IPS DF 6.9 (cell line): ENCODE measurements at regions not wholly inside any gene's neighbourhood (a gene's known extent, or its start where the extent isn't known, plus 50 kb on each side); places are given as distances from the start of the nearest gene placed in this dataset.

Experiments
- DNase-seq: peaks from one replicate; pipeline ENCODE4 v3.0.0-alpha.2; 2013; ENCODE audit warnings: low read depth, low spot score
- H3K27ac ChIP-seq: one replicate; pipeline ENCODE4 v1.5.1; 2013; ENCODE audit warnings: low read length, control low read depth
- H3K27me3 ChIP-seq: 2 replicates; pipeline ENCODE4 v1.6.1; 2013; ENCODE audit warnings: mild to moderate bottlenecking, low read length; ENCODE audit not compliant: control insufficient read depth, insufficient read depth
- H3K36me3 ChIP-seq: 2 replicates; pipeline ENCODE4 v1.6.1; 2013; ENCODE audit warnings: low read length; ENCODE audit not compliant: control insufficient read depth, insufficient read depth
- H3K4me1 ChIP-seq: 2 replicates; pipeline ENCODE4 v1.6.1; 2013; ENCODE audit warnings: low read length; ENCODE audit not compliant: control insufficient read depth, insufficient read depth
- H3K4me3 ChIP-seq: 2 replicates; pipeline ENCODE4 v1.5.1; 2013; ENCODE audit warnings: mild to moderate bottlenecking, low read length
- H3K9me3 ChIP-seq: 2 replicates; pipeline ENCODE4 v1.6.1; 2013; ENCODE audit warnings: low read length, inconsistent platforms; ENCODE audit not compliant: control insufficient read depth, insufficient read depth
- WGBS: extraction: QIAGEN DNeasy Blood & Tissue Kit; methylation state at CpG from one replicate; pipeline ENCODE4 v1.1.7; 2013; ENCODE audit warnings: mixed read lengths, missing lambda C conversion rate; ENCODE audit not compliant: insufficient read length, insufficient coverage; 5-methylcytosine and 5-hydroxymethylcytosine counted together

GRCh38 chr3:146813496-146813895, 208.3 kb upstream of the PLSCR5 start:
- WGBS, result no CpG with 5 or more reads among the region's 1 CpG
- Histone ChIP-seq H3K27ac (no peak overlapping the region), H3K27me3 (no peaks in the 10 kb centered on the region), H3K4me3 (no peak overlapping the region), H3K9me3 (no peaks in the 10 kb centered on the region), H3K4me1 (no peaks in the 10 kb centered on the region), H3K36me3 (no peaks in the 10 kb centered on the region)
- DNase-seq, result no peak

- no CpG with 5 or more reads among the region's 2 CpGs for WGBS
- DNase-seq, result no peak
- Histone ChIP-seq H3K36me3 (no peaks in the 10 kb centered on the region), H3K27ac (no peak overlapping the region), H3K4me3 (no peak overlapping the region), H3K4me1 (no peaks in the 10 kb centered on the region), H3K9me3 (no peaks in the 10 kb centered on the region), H3K27me3 (no peaks in the 10 kb centered on the region)
Observed at GRCh38 chr3:146803745-146804144, 198.6 kb upstream of the PLSCR5 start.

- DNase-seq, result no peak
- Histone ChIP-seq H3K4me3 (no peak overlapping the region), H3K36me3 (no peaks in the 10 kb centered on the region), H3K27ac (no peak overlapping the region), H3K4me1 (no peaks in the 10 kb centered on the region), H3K27me3 (no peaks in the 10 kb centered on the region), H3K9me3 (no peaks in the 10 kb centered on the region)
- WGBS, result no CpG with 5 or more reads among the region's 2 CpGs
Observed at GRCh38 chr3:146801492-146801891, 196.3 kb upstream of the PLSCR5 start.

- Histone ChIP-seq H3K4me3 (no peak overlapping the region), H3K27me3 (no peaks in the 10 kb centered on the region), H3K27ac (no peak overlapping the region), H3K4me1 (no peaks in the 10 kb centered on the region), H3K9me3 (no peaks in the 10 kb centered on the region), H3K36me3 (no peaks in the 10 kb centered on the region)
- WGBS, result no CpG with 5 or more reads among the region's 2 CpGs
- no peak for DNase-seq
Observed at GRCh38 chr3:146800484-146800883, 195.3 kb upstream of the PLSCR5 start.

- no peaks in the 10 kb centered on the region for H3K4me1 ChIP-seq
- no peaks in the 10 kb centered on the region for H3K27me3 ChIP-seq
- WGBS, result no CpG with 5 or more reads among the region's 2 CpGs
- no peaks in the 10 kb centered on the region for H3K36me3 ChIP-seq
- H3K9me3 ChIP-seq, result no peaks in the 10 kb centered on the region
- H3K27ac ChIP-seq, result no peak overlapping the region
- no peak for DNase-seq
- no peak overlapping the region for H3K4me3 ChIP-seq
Observed at GRCh38 chr3:146796078-146796477, 190.9 kb upstream of the PLSCR5 start.

GRCh38 chr3:146783446-146783845, 178.3 kb upstream of the PLSCR5 start:
- DNase-seq, result no peak
- Histone ChIP-seq H3K27me3 (no peaks in the 10 kb centered on the region), H3K4me1 (peaks cover 3% of the 10 kb centered on the region; the same call in 1 of the 2 replicates), H3K4me3 (no peak overlapping the region), H3K9me3 (no peaks in the 10 kb centered on the region), H3K36me3 (no peaks in the 10 kb centered on the region), H3K27ac (no peak overlapping the region)
- WGBS, result no CpG with 5 or more reads among the region's 2 CpGs

- H3K27ac ChIP-seq, result no peak overlapping the region
- WGBS, result no CpG with 5 or more reads among the region's 2 CpGs
- no peak overlapping the region for H3K4me3 ChIP-seq
- no peaks in the 10 kb centered on the region for H3K36me3 ChIP-seq
- H3K9me3 ChIP-seq, result no peaks in the 10 kb centered on the region
- no peaks in the 10 kb centered on the region for H3K27me3 ChIP-seq
- H3K4me1 ChIP-seq, result peaks cover 3% of the 10 kb centered on the region; the same call in 1 of the 2 replicates
- DNase-seq, result no peak
Observed at GRCh38 chr3:146781606-146782005, 176.5 kb upstream of the PLSCR5 start.

GRCh38 chr3:146781059-146781458, 175.9 kb upstream of the PLSCR5 start:
- Histone ChIP-seq H3K36me3 (no peaks in the 10 kb centered on the region), H3K27me3 (no peaks in the 10 kb centered on the region), H3K27ac (no peak overlapping the region), H3K4me3 (no peak overlapping the region), H3K4me1 (peaks cover 3% of the 10 kb centered on the region; the same call in 1 of the 2 replicates), H3K9me3 (no peaks in the 10 kb centered on the region)
- no peak for DNase-seq
- WGBS, result no CpG with 5 or more reads among the region's 3 CpGs

GRCh38 chr3:146780251-146780650, 175.1 kb upstream of the PLSCR5 start:
- H3K36me3 ChIP-seq, result no peaks in the 10 kb centered on the region
- peaks cover 3% of the 10 kb centered on the region; the same call in 1 of the 2 replicates for H3K4me1 ChIP-seq
- no peaks in the 10 kb centered on the region for H3K9me3 ChIP-seq
- H3K27ac ChIP-seq, result no peak overlapping the region
- H3K27me3 ChIP-seq, result no peaks in the 10 kb centered on the region
- no peak overlapping the region for H3K4me3 ChIP-seq
- no peak for DNase-seq
- no CpG with 5 or more reads among the region's 2 CpGs for WGBS

GRCh38 chr3:146777941-146778340, 172.8 kb upstream of the PLSCR5 start:
- Histone ChIP-seq H3K4me3 (no peak overlapping the region), H3K4me1 (peaks cover 3% of the 10 kb centered on the region; the same call in 1 of the 2 replicates), H3K27me3 (no peaks in the 10 kb centered on the region), H3K27ac (no peak overlapping the region), H3K36me3 (no peaks in the 10 kb centered on the region), H3K9me3 (no peaks in the 10 kb centered on the region)
- DNase-seq, result no peak

- H3K4me3 ChIP-seq, result no peak overlapping the region
Observed at GRCh38 chr3:146772211-146772743, 167.1 kb upstream of the PLSCR5 start.

More at GRCh38 chr3:146772211-146772743, 167.1 kb upstream of the PLSCR5 start:
- Histone ChIP-seq H3K27me3 (no peaks in the 10 kb centered on the region), H3K4me1 (no peaks in the 10 kb centered on the region; the same call in 1 of the 2 replicates), H3K36me3 (no peaks in the 10 kb centered on the region), H3K27ac (no peak overlapping the region), H3K9me3 (no peaks in the 10 kb centered on the region)
- no CpG with 5 or more reads among the region's 34 CpGs for WGBS
- no peak for DNase-seq
